ENCODE measurements at regions not wholly inside any gene's neighbourhood (a gene's known extent, or its start where the extent isn't known, plus 50 kb on each side); places are given as distances from the start of the nearest gene placed in this dataset.

- DNase-seq (ENCODE audit: low spot score), result no peak
- Histone ChIP-seq H3K27ac (no peak overlapping the region), H3K4me3 (no peak overlapping the region)
- no peak for TF ChIP-seq CTCF (IDR thresholded peaks at IDR 0.05)
Measured at GRCh38 chr20:51856432-51856831, 54.1 kb upstream of the SALL4 start.

GRCh38 chr20:51854921-51855320 lies 52.6 kb upstream of the SALL4 start:
- no peak overlapping the region for H3K27ac ChIP-seq
- no peak for TF ChIP-seq CTCF (IDR thresholded peaks at IDR 0.05)
- H3K4me3 ChIP-seq, result no peak overlapping the region
- no peak for DNase-seq (ENCODE audit: low spot score)
